ENCODE measurements at regions not wholly inside any gene's neighbourhood (a gene's known extent, or its start where the extent isn't known, plus 50 kb on each side); places are given as distances from the start of the nearest gene placed in this dataset.

- Histone ChIP-seq H3K36me3 (no peaks in the 10 kb centered on the region), H3K4me1 (peaks cover 0 to 4% (median 0%) of the 10 kb centered on the region in 10 experiments; a peak in 1 of 20 replicates), H3K4me3 (no peak overlapping the region), H3K27me3 (no peaks in the 10 kb centered on the region), H3K27ac (no peak overlapping the region), H3K4me2 (no peak overlapping the region), H4K20me1 (no peaks in the 10 kb centered on the region), H3K9ac (no peak overlapping the region), H3K9me3 (replicated peaks in 1 of 11) (peaks cover 0 to 21% (median 2%) of the 10 kb centered on the region in 11 experiments; a peak in 4 of 22 replicates)
- no peak for TF ChIP-seq Cebpa-rat (IDR thresholded peaks at IDR 0.05)
Observed at GRCh38 chr13:32947411-32948276, 68.6 kb upstream of the KL start.

GRCh38 chr13:32949820-32950219, 66.4 kb upstream of the KL start:
- no peak overlapping the region for H3K9ac ChIP-seq
- H3K4me3 ChIP-seq: no peak overlapping the region
- no peaks in the 10 kb centered on the region for H4K20me1 ChIP-seq
- H3K4me2 ChIP-seq: no peak overlapping the region
- H3K27me3 ChIP-seq: no peaks in the 10 kb centered on the region
- H3K9me3 ChIP-seq (replicated peaks in 1 of 11): peaks cover 0 to 21% (median 0%) of the 10 kb centered on the region in 11 experiments; a peak in 2 of 22 replicates
- H3K4me1 ChIP-seq: no peaks in the 10 kb centered on the region
- no peak overlapping the region for H3K27ac ChIP-seq
- H3K36me3 ChIP-seq: no peaks in the 10 kb centered on the region
- no peak for TF ChIP-seq Cebpa-rat (IDR thresholded peaks at IDR 0.05)

GRCh38 chr13:32951580-32951979, 64.6 kb upstream of the KL start:
- Histone ChIP-seq H3K36me3 (no peaks in the 10 kb centered on the region), H4K20me1 (no peaks in the 10 kb centered on the region), H3K9me3 (replicated peaks in 1 of 11) (peaks cover 0 to 5% (median 0%) of the 10 kb centered on the region in 11 experiments; a peak in 2 of 22 replicates), H3K9ac (no peak overlapping the region), H3K4me1 (no peaks in the 10 kb centered on the region), H3K4me3 (no peak overlapping the region), H3K4me2 (no peak overlapping the region), H3K27me3 (no peaks in the 10 kb centered on the region), H3K27ac (no peak overlapping the region)
- no peak for TF ChIP-seq Cebpa-rat (IDR thresholded peaks at IDR 0.05)

GRCh38 chr13:32955881-32956594, 60.2 kb upstream of the KL start:
- Histone ChIP-seq H3K9me3 (replicated peaks in 1 of 11) (peaks cover 0 to 5% (median 0%) of the 10 kb centered on the region in 11 experiments; a peak in 2 of 22 replicates), H3K36me3 (no peaks in the 10 kb centered on the region), H3K27ac (no peak overlapping the region), H3K4me3 (no peak overlapping the region), H3K9ac (no peak overlapping the region), H3K4me2 (no peak overlapping the region), H4K20me1 (no peaks in the 10 kb centered on the region), H3K4me1 (no peaks in the 10 kb centered on the region), H3K27me3 (no peaks in the 10 kb centered on the region)
- no peak for TF ChIP-seq Cebpa-rat (IDR thresholded peaks at IDR 0.05)

GRCh38 chr13:32956595-32956933, 59.7 kb upstream of the KL start:
- no peak overlapping the region for H3K4me2 ChIP-seq
- H3K9ac ChIP-seq: no peak overlapping the region
- H3K4me3 ChIP-seq: no peak overlapping the region
- no peak for TF ChIP-seq Cebpa-rat (IDR thresholded peaks at IDR 0.05)
- no peaks in the 10 kb centered on the region for H3K27me3 ChIP-seq
- H3K9me3 ChIP-seq (replicated peaks in 1 of 11): peaks cover 0 to 5% (median 0%) of the 10 kb centered on the region in 11 experiments; a peak in 2 of 22 replicates
- H4K20me1 ChIP-seq: no peaks in the 10 kb centered on the region
- H3K4me1 ChIP-seq: no peaks in the 10 kb centered on the region
- H3K36me3 ChIP-seq: no peaks in the 10 kb centered on the region
- H3K27ac ChIP-seq: no peak overlapping the region

GRCh38 chr13:32960626-32961025, 55.6 kb upstream of the KL start:
- Histone ChIP-seq H3K4me3 (no peak overlapping the region), H3K9me3 (replicated peaks in 1 of 11) (peaks cover 0 to 6% (median 0%) of the 10 kb centered on the region in 11 experiments; a peak in 1 of 22 replicates), H3K27me3 (no peaks in the 10 kb centered on the region), H3K36me3 (no peaks in the 10 kb centered on the region), H3K4me2 (no peak overlapping the region), H3K27ac (no peak overlapping the region), H4K20me1 (no peaks in the 10 kb centered on the region), H3K9ac (no peak overlapping the region), H3K4me1 (no peaks in the 10 kb centered on the region)
- TF ChIP-seq Cebpa-rat (IDR thresholded peaks at IDR 0.05): no peak

GRCh38 chr13:32961724-32962123, 54.5 kb upstream of the KL start:
- Histone ChIP-seq H3K4me2 (no peak overlapping the region), H3K4me1 (no peaks in the 10 kb centered on the region), H3K36me3 (no peaks in the 10 kb centered on the region), H3K9me3 (replicated peaks in 1 of 11) (peaks cover 0 to 6% (median 0%) of the 10 kb centered on the region in 11 experiments; a peak in 1 of 22 replicates), H3K27me3 (no peaks in the 10 kb centered on the region), H3K4me3 (no peak overlapping the region), H4K20me1 (no peaks in the 10 kb centered on the region), H3K27ac (no peak overlapping the region), H3K9ac (no peak overlapping the region)
- TF ChIP-seq Cebpa-rat (IDR thresholded peaks at IDR 0.05): no peak

GRCh38 chr13:32962342-32962741, 53.9 kb upstream of the KL start:
- Histone ChIP-seq H3K36me3 (no peaks in the 10 kb centered on the region), H4K20me1 (no peaks in the 10 kb centered on the region), H3K9me3 (replicated peaks in 1 of 11) (peaks cover 0 to 6% (median 0%) of the 10 kb centered on the region in 11 experiments; a peak in 1 of 22 replicates), H3K9ac (no peak overlapping the region), H3K27me3 (no peaks in the 10 kb centered on the region), H3K4me3 (no peak overlapping the region), H3K4me1 (no peaks in the 10 kb centered on the region), H3K27ac (no peak overlapping the region), H3K4me2 (no peak overlapping the region)
- TF ChIP-seq Cebpa-rat (IDR thresholded peaks at IDR 0.05): no peak

GRCh38 chr13:32964987-32965386, 51.2 kb upstream of the KL start:
- H3K27me3 ChIP-seq: no peaks in the 10 kb centered on the region

More at GRCh38 chr13:32964987-32965386, 51.2 kb upstream of the KL start:
- Histone ChIP-seq H3K9me3 (replicated peaks in 1 of 11) (peaks cover 0 to 6% (median 0%) of the 10 kb centered on the region in 11 experiments; a peak in 1 of 22 replicates), H3K4me1 (peaks cover 0 to 10% (median 0%) of the 10 kb centered on the region in 10 experiments; a peak in 6 of 20 replicates), H3K9ac (no peak overlapping the region), H3K27ac (no peak overlapping the region), H3K4me2 (no peak overlapping the region), H4K20me1 (no peaks in the 10 kb centered on the region), H3K36me3 (no peaks in the 10 kb centered on the region), H3K4me3 (no peak overlapping the region)
- no peak for TF ChIP-seq Cebpa-rat (IDR thresholded peaks at IDR 0.05)

All from BLaER1 treated with 17β-estradiol and CSF1 and Interleukin-3, amounts not matched to agents 10 nM and 100 nM (cell line).